ENCODE measurements at regions not wholly inside any gene's neighbourhood (a gene's known extent, or its start where the extent isn't known, plus 50 kb on each side); places are given as distances from the start of the nearest gene placed in this dataset.
A peak's percentile ranks its signal among the peaks of the same experiment; 100 is the strongest.

GRCh38 chr6:30272032-30272431 lies 54.7 kb upstream of the TRIM39 start:
- peak in 1 of 3 donors; percentile 28 for DNase-seq
- Histone ChIP-seq H3K4me3 (replicated peaks in 1 of 3; ENCODE audit: low read depth in 2 of 3, low read length in 3 of 3) (no peak overlapping the region), H3K27ac (ENCODE audit: low read depth in 1 of 2, low read length in 2 of 2) (no peak overlapping the region), H3K36me3 (replicated peaks in 1 of 2; ENCODE audit: control insufficient read depth in 1 of 2, insufficient read depth in 2 of 2, low read length in 2 of 2) (no peaks in the 10 kb centered on the region), H3K4me1 (ENCODE audit: control insufficient read depth in 1 of 2, insufficient read depth in 2 of 2, low read length in 2 of 2) (no peaks in the 10 kb centered on the region), H3K27me3 (ENCODE audit: control insufficient read depth in 2 of 2, insufficient read depth in 2 of 2, low read length in 2 of 2) (peaks cover under 1 to 2% of the 10 kb centered on the region in 2 donors), H4K20me1 (ENCODE audit: insufficient read depth, low read length) (no peaks in the 10 kb centered on the region), H3K9ac (ENCODE audit: insufficient read depth, low read length, poor library complexity, severe bottlenecking) (no peak overlapping the region), H3K79me2 (ENCODE audit: insufficient read depth, low read length) (no peaks in the 10 kb centered on the region), H2AFZ (ENCODE audit: insufficient read depth, low read depth, low read length, poor library complexity, severe bottlenecking) (no peak overlapping the region), H3K4me2 (replicated peaks; ENCODE audit: extremely low read depth, low read length, poor library complexity, severe bottlenecking) (no peak overlapping the region), H3K9me3 (replicated peaks in 1 of 2; ENCODE audit: control insufficient read depth in 1 of 2, insufficient read depth in 1 of 2, low read length in 2 of 2) (peaks cover 0 to 6% of the 10 kb centered on the region in 2 donors)
- Mint-ChIP-seq H3K4me1 (peaks cover 5% of the 10 kb centered on the region), H3K9me3 (peaks cover 0 to 20% (median 6%) of the 10 kb centered on the region in 7 donors), H3K27ac (no peak overlapping the region), H3K27me3 (ENCODE audit: low read depth in 3 of 3) (peaks cover 2 to 7% (median 5%) of the 10 kb centered on the region in 3 donors), H3K36me3 (no peaks in the 10 kb centered on the region), H3K4me3 (no peak overlapping the region)
- intact Hi-C loops (cut with micrococcal nuclease) = no loop called here
- TF ChIP-seq CTCF (IDR thresholded peaks at IDR 0.05) = no peak

- peaks cover 5% of the 10 kb centered on the region for H3K4me1 Mint-ChIP-seq
- Histone ChIP-seq H3K27ac (ENCODE audit: low read depth in 1 of 2, low read length in 2 of 2) (no peak overlapping the region), H4K20me1 (ENCODE audit: insufficient read depth, low read length) (no peaks in the 10 kb centered on the region), H2AFZ (ENCODE audit: insufficient read depth, low read depth, low read length, poor library complexity, severe bottlenecking) (no peak overlapping the region), H3K9me3 (replicated peaks in 1 of 2; ENCODE audit: control insufficient read depth in 1 of 2, insufficient read depth in 1 of 2, low read length in 2 of 2) (peaks cover 0 to 6% of the 10 kb centered on the region in 2 donors), H3K4me2 (replicated peaks; ENCODE audit: extremely low read depth, low read length, poor library complexity, severe bottlenecking) (no peak overlapping the region), H3K4me1 (ENCODE audit: control insufficient read depth in 1 of 2, insufficient read depth in 2 of 2, low read length in 2 of 2) (no peaks in the 10 kb centered on the region), H3K27me3 (ENCODE audit: control insufficient read depth in 2 of 2, insufficient read depth in 2 of 2, low read length in 2 of 2) (no peaks in the 10 kb centered on the region), H3K79me2 (ENCODE audit: insufficient read depth, low read length) (no peaks in the 10 kb centered on the region), H3K9ac (ENCODE audit: insufficient read depth, low read length, poor library complexity, severe bottlenecking) (no peak overlapping the region), H3K4me3 (replicated peaks in 1 of 3; ENCODE audit: low read depth in 2 of 3, low read length in 3 of 3) (no peak overlapping the region), H3K36me3 (replicated peaks in 1 of 2; ENCODE audit: control insufficient read depth in 1 of 2, insufficient read depth in 2 of 2, low read length in 2 of 2) (no peaks in the 10 kb centered on the region)
- peaks cover 2 to 3% (median 3%) of the 10 kb centered on the region in 3 donors for H3K27me3 Mint-ChIP-seq (ENCODE audit: low read depth in 3 of 3)
- intact Hi-C loops (cut with micrococcal nuclease) = no loop called here
- WGBS (ENCODE audit: insufficient coverage) = 0% methylated on average over 1 of the region's 2 CpGs
- no peak for TF ChIP-seq CTCF (IDR thresholded peaks at IDR 0.05)
- peaks cover 8 to 15% of the 10 kb centered on the region in 2 donors for H3K36me3 Mint-ChIP-seq
- H3K9me3 Mint-ChIP-seq = peaks cover 2 to 14% (median 8%) of the 10 kb centered on the region in 7 donors
- no peak overlapping the region for H3K4me3 Mint-ChIP-seq
- no peak for DNase-seq
- H3K27ac Mint-ChIP-seq = no peak overlapping the region
Measured at GRCh38 chr6:30267423-30267822, 54.2 kb upstream of the TRIM26 start.
